22Rv1 (cell line): ENCODE measurements at regions not wholly inside any gene's neighbourhood (a gene's known extent, or its start where the extent isn't known, plus 50 kb on each side); places are given as distances from the start of the nearest gene placed in this dataset.

Source experiments
- CTCF ChIP-seq: fragments of 450-650 bp; IDR thresholded peaks from 2 replicates; pipeline ENCODE4 v1.5.1; 2017; ENCODE audit warnings: mild to moderate bottlenecking
- ZFX ChIP-seq: fragments of 450-650 bp; IDR thresholded peaks from 2 replicates; pipeline ENCODE4 v1.6.1; 2017; ENCODE audit warnings: antibody characterized with exemption, borderline replicate concordance

- TF ChIP-seq CTCF, result no peak
- no peak for TF ChIP-seq ZFX
These were observed 74.0 kb upstream of the NANOS1 start for GRCh38 chr10:118955531-118955930.
